ENCODE measurements at regions not wholly inside any gene's neighbourhood (a gene's known extent, or its start where the extent isn't known, plus 50 kb on each side); places are given as distances from the start of the nearest gene placed in this dataset.
A peak's percentile ranks its signal among the peaks of the same experiment; 100 is the strongest.
"Not testable (repeated sequence)": the region's sequence is repeated elsewhere in the genome, so short reads cannot be mapped to it uniquely, and the experiment has no call there.

DNA sequence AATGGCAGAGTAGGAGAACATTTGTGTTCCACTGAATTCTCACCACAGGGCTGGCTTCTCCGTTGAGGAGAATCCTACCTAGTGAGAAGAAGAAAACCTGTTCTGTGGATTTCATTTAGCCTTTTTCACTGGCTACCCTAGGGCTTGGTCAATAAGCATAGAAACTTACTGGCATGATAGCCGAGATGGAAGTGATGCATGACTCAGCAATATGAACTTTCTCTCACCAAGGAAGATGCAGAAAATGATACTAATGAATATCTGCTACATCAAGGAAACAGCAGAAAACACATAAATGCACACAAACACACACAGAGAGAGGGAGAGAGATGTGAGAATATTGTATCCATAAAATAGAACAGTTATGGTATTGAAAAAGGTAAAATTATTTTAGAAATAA is 216.3 kb downstream of the HHIP start:
- no peak overlapping the region for H3K4me3 ChIP-seq (ENCODE audit: control insufficient read depth, low read depth, low read length)
- no peak for TF ChIP-seq CTCF (conservative IDR thresholded peaks at IDR 0.05; ENCODE audit: control insufficient read depth, insufficient read depth, low read depth, low read length)
- no peak for DNase-seq (ENCODE audit: low read depth)

DNA sequence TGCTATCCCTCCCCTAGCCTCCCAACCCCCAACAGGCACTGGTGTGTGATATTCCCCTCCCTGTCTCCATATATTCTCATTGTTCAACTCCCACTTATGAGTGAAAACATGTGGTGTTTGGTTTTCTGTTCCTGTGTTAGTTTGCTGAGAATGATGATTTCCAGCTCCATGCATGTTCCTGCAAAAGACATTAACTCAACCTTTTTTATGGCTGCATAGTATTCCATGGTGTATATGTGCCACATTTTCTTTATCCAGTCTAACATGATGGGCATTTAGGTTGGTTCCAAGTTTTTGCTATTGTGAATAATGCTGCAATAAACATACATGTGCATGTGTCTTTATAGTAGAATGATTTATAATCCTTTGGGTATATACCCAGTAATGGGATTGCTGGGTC is 218.9 kb downstream of the HHIP start:
- not testable (repeated sequence) for DNase-seq (ENCODE audit: low read depth); H3K4me3 ChIP-seq (ENCODE audit: control insufficient read depth, low read depth, low read length)

GRCh38 chr4:144868309-144868708 is 222.4 kb downstream of the HHIP start:
- no peak for TF ChIP-seq CTCF (conservative IDR thresholded peaks at IDR 0.05; ENCODE audit: control insufficient read depth, insufficient read depth, low read depth, low read length)

GRCh38 chr4:144872508-144873225 is 225.3 kb downstream of the ANAPC10 start:
- TF ChIP-seq CTCF (conservative IDR thresholded peaks at IDR 0.05; ENCODE audit: control insufficient read depth, insufficient read depth, low read depth, low read length), result no peak
- no peak overlapping the region for H3K4me3 ChIP-seq (ENCODE audit: control insufficient read depth, low read depth, low read length)
- DNase-seq (ENCODE audit: low read depth), result peak; percentile 0

More at GRCh38 chr4:144868309-144868708, 222.4 kb downstream of the HHIP start:
- no peak for DNase-seq (ENCODE audit: low read depth)
- no peak overlapping the region for H3K4me3 ChIP-seq (ENCODE audit: control insufficient read depth, low read depth, low read length)

DNA sequence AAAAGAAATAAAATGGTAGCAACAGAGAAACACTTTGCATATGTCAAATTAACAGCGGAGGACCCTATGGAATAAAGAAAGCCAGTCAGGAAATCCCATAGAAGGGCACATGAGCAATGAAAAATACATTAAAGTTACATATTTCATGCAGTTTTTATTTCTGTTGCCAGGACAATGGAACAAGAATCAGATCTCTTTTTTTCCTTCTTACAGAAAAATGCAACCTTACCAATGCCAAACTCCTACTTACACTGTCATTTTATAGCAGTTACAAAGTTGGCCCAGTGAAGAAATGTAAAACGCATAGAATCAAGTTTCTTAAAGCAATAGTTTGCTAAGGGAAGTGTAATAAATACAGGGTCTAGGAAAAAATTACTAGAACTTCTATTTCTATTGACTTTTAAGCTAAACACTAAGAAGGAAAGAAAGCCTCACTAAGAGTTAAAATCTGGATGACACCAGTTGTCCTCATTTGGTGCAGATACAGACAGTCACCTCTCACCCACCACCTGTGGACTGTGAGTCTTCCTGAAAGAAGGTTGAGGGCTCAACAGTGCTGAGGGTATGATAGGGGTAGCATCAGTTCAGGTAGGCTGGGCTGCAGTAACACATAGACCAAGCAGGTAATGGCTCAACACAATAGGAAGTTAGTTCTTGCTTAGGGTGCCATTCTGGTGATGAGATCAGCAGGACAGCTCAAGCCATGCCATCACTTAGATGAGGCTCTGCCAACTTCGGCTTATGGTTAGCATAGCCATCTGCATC is 224.6 kb downstream of the ANAPC10 start:
- no peak for TF ChIP-seq CTCF (conservative IDR thresholded peaks at IDR 0.05; ENCODE audit: control insufficient read depth, insufficient read depth, low read depth, low read length)
- DNase-seq (ENCODE audit: low read depth), result no peak
- no peak overlapping the region for H3K4me3 ChIP-seq (ENCODE audit: control insufficient read depth, low read depth, low read length)

DNA sequence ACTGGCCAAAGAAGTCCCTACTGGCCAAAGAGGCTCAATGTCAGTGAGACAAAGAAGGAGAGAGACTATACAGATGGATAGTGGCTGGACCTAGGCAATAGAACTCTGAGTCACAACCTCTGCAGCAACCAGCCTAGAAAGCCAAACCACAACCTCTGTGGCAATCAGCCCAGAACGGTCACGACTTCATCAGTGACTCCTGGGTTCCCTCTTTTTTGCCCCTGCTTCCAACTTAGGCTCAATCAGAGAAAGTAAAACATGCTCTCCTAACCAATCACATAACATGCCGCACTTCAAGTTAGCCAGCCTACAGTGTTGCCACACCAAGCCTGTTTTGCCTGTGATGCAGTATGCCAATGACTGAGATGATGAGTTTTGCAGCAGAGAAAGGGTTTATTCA is 203.4 kb downstream of the ANAPC10 start:
- peak; percentile 6 for TF ChIP-seq CTCF (conservative IDR thresholded peaks at IDR 0.05; ENCODE audit: control insufficient read depth, insufficient read depth, low read depth, low read length)
- H3K4me3 ChIP-seq (ENCODE audit: control insufficient read depth, low read depth, low read length), result no peak overlapping the region
- DNase-seq (ENCODE audit: low read depth), result peak; percentile 87

DNA sequence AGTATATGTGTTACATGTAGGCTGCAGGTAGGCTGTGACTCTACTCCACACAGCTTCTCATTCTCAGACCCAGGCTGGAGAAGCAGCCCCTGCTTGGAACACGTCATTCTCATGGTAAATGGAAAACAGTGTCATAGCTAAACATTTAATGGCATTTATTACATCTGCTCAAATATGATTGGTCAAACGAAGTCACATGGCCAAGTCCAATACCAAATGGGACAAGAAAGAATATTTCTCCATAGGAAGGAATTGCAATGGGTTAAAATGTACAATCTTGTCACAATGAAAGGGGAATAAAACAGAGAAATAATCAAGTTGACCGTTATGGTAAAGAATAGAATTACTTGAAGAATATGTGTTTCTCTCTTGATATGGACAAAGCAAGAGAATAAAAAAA is 198.6 kb downstream of the ANAPC10 start:
- no peak for TF ChIP-seq CTCF (conservative IDR thresholded peaks at IDR 0.05; ENCODE audit: control insufficient read depth, insufficient read depth, low read depth, low read length)
- no peak overlapping the region for H3K4me3 ChIP-seq (ENCODE audit: control insufficient read depth, low read depth, low read length)
- DNase-seq (ENCODE audit: low read depth), result no peak

Measured in fibroblast of mammary gland (primary cell).